Activated CD4-positive, alpha-beta T cell treated with anti-CD3 and anti-CD28 coated beads for 4 hours (primary cell): ENCODE measurements at regions not wholly inside any gene's neighbourhood (a gene's known extent, or its start where the extent isn't known, plus 50 kb on each side); places are given as distances from the start of the nearest gene placed in this dataset.

Experiments
- DNase-seq, 2 donors: peaks; one replicate each; pipeline ENCODE4 v3.0.0-alpha.2; 2020

DNA sequence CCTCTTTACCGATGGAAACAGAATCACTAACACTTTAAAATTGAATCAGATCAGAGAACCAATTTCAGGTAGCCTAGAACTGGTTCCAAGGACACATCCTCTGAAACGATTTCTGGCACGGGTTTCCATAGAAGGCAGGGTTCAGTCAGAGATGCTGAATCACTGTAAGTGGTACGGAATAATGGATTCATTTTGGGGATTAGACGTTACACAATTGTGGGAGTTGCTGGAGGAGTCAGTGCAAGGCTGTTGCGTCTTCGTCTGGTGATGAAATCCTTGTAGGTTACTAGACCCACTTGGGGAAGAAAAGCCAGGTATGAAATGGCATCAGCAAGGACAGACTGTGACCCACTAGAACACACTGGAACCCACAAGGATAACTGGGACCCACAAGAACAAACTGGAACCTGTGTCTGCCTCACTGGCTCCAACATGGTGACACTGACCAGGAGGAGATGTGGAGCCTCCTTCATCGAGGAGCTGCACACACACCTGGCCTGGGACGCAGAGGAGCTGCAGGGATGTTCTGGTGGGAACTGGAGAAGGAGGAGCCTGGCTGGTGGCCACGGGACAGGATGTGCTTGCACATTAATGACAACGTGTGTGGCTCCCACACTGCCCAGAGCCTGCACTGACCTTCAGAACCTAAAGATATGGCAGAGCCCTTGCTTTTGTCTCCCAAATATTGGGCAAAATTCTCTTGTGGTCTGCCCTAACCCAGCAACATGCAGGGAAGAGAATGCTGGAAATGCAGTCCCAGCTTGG is 105.1 kb downstream of the TRAPPC11 start:
- no peak for DNase-seq

DNA sequence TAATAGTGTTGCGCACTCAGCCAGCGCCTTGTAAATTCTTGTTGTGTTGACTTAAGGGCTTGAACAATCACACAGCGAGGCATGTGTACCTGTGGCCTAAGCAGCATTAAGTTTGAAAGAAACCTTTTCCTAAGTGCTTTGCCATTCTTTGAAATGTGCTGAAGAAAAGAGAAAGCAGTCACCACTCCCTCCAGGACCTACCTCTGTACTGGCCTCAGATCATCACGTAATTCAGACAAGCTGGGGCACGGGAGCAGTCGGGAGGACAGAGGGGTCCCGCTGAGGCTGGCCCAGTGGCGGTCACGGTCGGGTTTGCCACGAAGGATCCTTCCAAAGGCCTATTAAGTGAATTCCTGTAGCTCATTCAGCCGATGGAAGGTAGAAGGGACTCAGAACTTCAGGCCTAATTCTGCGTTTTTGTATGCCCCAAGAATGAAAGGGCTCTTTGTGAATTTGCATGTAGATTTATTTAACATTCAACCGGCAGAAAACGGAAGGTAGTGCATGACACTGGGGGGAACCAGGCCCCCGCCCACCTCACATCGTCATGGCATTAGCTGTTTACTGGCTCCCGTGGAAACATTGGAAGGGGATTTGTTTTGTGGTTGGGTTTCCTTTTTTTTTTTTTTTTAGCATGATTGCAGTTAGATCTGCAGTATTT is 106.3 kb downstream of the TRAPPC11 start:
- no peak for DNase-seq

DNA sequence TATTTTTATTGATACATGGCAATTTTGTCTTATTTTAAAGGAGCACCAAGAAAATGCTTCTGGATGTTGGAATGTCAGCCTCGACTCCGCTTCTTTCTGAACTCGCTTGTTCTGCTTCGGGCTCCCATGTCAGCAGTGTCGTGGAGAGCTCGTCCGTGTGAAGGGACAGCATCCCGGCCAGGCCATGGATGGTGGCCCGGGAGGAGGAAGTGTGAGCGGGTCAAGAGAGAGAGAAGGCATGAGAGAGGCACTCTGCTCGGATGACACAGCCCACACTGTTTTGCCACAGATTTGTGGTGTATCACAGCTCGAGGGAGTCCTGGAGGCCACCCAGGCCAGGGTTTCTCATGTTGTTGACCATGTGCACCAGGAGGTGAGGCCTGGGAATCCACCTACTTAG is 107.0 kb downstream of the TRAPPC11 start:
- no peak for DNase-seq

DNA sequence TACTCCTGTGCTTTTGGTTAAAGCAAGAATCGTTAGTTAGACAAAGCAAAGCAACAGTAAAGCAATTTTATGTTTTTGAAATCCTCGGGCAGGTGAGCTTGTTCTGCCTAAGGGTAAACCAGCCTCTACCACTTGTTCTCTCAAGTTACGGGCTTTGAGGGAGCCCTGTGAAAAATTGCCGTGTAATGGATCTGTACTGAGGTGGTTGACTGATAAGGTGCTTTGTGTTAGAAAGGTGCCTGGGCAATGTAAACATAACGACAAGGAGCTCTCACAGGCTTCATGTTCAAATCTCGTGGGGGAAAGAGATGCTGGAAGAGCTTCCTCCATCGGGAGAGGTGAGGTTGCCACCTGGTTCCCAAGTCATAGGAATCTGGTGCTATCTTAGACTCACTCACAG is 111.8 kb downstream of the TRAPPC11 start:
- DNase-seq = no peak

DNA sequence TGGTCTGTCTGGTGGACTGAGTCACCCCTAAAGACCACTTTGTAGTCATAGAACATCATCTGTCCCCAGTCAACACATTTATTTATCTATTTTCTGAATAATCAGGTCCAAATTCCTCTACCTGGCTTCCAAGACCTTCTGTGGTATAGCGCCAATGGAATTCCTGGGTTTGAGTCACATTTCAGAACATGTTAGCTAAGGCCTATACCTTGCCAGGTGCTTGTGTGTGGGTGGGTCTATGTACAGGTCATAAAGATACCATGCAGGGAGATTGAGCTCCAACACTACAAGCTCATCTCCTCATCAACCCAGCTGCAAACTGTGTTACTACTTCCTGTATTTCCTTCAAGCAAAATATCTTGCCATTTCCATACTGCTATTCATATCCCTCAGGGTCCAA is 113.3 kb downstream of the TRAPPC11 start:
- DNase-seq = no peak

DNA sequence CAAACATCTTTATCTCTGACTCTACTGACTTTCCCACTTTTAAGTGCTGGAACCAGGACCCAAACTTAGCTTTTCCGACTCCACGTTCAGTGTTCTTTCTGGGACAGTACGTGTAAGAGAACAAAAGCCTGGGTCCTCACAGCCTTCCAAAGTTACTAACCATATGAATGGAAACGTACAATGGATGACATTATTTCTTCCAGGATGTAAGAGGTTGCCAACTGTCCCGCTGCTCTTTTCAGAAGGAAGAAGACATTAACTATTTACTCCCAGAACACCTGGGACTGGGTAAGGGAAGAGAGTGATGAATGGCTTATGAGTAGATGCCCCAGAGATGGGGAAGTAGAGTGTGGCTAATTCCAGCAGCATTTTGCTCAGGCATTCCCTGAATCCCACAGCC is 114.7 kb downstream of the TRAPPC11 start:
- no peak for DNase-seq

DNA sequence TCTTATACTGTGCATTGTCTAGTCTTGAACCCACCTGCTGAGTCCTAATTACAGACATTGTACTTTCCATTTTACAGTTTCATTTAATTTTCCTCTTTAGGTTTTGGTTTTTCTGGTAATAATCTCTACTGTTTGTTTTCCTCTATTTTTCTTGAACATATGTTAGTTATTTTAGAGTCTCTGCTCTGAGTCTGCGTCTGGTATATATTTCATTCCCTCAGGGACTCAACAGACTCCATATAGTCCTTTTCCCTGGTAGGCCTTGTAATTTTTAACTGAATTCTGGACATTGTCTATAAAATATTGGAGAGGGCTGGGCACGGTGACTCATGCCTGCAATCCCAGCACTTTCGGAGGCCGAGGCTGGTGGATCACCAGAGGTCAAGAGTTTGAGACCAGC is 121.8 kb upstream of the STOX2 start:
- no peak for DNase-seq

DNA sequence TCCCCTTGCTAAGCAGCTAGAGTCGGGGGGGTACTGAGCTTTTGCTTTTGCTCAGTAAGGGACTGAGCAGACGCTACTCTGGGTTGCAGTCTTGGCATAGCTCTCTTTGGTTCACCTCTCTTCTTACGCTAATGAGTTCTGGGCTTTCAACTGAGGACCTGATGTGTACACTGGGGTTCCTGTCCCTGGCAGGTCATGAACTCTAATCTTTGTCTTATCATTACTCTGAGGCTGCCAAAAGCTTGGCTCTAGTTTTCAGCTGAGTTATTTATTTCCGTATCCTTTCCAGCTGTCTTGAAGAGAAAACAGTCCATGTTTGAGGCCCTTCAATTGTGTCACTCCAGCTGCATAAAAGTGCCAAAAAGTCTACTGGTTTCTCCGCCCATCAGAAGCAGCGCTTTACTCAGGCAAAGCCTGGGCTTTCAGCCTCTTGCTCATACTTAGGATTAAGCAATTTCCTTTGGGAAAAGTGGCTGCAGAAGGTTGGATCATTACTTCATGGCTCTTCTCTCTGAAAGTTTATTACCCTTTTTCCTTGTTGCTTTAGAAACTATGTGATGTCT is 121.0 kb upstream of the STOX2 start:
- DNase-seq = no peak

DNA sequence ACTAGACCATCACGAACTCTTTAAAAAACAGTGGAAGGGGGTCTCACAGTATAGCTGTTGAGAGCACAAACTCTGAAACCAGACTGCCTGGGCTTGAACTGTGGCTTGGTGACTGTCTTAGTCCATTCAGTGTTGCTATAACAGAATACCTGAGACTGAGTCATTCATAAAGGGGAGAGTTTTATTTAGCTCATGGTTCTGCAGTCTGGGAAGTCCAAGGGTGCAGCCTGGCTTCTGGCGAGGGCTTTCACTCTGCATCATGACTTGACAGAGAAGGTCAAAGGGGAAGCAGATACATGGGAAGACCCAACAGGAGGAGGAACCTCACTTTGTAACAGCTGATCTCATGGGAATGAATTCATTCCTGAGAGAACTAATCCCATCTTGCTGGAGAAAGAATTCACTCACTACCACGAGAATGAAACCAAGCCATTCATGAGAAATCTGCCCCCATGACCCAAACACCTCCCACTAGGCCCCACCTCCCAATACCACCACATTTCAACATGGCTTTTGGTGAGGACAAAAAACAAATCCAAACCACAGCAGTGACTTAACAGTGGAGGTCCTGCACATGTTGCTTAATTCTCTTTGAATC is 116.7 kb upstream of the STOX2 start:
- no peak for DNase-seq

DNA sequence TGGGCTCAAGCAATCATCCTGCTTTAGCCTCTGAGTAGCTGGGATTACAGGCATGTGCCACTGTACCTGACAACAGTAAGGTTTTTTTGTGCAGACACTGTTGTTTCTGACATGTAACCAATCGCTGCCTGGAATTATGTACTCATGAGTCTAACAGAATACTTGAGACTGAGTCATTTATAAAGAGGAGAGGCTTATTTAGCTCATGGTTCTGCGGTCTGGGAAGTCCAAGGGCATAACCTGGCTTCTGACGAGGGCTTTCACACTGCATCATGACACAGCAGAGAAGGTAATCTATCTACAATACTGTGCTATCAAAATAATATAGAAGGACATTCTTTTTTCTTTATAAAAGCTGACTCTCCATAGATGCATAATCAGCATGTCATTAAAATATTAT is 115.5 kb upstream of the STOX2 start:
- DNase-seq = no peak

DNA sequence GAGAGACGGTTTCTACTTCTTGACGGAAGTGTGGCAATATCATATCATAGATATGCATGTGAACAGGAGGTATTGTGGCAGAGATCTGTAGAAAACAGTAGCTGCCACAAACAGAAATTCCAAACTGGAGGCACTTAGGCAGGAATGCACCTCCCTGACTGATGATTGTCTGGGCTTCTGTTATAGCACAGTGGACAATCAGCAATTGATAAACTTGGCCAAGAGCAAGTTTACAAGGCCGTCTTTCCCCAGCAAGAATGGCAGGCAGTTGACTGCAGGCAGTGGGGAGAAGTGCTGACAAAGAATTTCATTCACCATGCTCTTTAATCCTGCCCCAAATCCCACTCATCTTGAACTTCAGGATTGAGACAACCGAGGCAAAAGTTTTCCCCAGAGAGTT is 114.4 kb upstream of the STOX2 start:
- no peak for DNase-seq

DNA sequence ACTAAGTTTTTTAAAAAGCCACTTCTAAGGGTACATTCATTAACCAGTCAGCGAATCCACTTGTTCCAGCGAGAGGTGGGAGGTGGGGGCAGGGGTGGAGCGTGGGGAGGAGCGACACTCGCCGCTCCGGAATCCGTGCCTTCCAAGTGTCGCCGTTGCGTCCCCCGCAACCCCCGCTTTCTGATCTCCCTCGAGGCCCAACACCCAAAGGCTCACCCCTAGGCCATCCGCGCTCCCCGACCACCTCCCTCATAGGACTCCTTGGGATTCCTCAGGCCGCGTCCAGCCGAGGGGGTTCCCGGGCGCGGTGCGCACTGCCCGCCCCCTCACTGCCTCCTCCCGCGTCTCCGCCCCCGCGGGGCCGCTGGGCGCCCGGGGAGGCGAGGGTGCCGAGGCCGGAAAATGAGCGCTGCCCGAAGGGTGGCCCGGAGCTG is 108.1 kb upstream of the STOX2 start:
- DNase-seq = no peak

DNA sequence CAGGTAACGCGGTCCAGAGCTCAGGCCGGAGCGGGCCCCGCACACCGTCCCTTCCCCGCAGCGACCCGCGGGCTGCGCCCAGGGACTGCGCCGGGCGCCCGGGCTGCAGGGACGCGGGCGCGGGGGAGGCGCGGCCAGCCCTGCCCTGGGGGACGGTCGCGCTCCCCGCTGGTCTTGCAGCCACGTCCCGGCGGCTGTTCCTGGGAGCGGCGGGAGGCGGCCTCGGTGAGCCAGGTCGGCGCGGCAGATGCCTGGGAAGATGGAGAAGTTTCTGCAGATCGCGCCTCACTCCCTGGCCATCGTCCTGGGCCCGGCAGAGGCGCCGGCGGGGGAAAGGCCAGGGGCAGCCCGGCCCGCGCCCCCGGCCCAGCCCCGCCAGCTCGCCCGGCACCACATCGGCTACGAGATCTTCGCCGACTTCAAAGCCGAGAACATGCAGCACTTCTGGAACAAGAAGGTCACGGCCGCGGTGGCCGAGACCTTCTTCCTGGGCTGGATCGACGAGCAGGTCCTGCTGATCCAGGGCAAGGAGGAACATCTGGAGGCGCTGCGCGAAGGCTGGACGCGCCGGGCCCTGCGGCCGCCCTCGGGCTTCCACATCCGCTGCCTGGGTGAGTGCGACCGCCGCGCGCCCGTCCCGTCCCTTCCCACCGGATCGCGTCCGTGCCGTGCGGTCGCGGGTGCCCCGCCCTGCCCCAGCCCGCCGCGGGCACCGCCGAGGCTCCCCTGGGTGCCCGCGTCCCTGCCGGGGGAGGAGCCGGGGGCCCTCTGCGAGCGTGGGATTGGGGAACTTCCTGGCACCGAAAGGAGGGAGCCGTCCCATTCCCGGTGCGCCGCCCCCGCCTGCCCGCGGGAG is 107.4 kb upstream of the STOX2 start:
- DNase-seq = no peak

DNA sequence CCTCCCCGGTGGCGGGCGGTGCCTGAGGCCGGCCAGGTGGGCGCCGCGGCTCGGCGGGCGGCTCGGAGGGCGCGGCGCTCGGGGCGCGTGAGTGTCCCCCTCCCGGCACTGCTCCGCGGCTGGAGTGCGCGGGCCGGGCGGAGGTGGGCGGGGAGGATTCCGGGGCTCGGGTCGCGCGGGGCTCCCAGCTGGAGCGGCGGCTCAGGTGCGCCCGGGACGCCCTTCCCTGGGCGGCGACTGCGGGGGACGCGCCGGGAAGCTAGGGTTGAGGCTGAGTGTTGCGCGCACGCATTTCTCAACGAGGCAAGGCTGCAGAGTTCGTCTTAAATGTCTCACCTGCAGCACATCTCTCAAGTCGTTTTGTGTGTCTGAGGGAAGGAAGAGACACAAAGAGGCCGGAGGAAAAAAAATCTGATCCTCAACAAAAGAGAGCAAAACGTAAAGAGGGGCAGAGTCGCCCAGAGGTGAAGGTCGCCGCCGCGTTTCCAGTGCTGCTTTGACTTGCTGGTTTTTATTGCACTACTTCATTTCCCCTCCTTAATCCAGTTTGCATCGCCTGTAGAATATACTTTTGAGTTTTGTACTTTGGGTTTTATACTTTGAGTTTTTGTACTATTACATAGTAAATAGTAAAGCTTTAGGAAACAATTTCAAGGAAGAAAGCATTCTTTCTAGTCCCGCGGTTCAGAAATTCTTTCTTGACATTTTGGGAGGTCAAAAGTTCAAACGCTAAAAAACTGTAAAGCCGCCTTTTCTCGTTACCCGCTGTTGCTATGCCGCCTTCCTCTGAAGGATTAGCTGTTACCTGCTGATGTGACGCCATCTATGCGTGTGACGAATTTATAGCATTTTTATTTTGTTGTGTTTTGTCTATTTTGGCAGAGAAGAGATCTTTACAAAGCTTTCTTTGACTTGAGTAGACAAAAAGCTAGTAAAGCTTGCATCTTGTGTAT is 106.5 kb upstream of the STOX2 start:
- no peak for DNase-seq

DNA sequence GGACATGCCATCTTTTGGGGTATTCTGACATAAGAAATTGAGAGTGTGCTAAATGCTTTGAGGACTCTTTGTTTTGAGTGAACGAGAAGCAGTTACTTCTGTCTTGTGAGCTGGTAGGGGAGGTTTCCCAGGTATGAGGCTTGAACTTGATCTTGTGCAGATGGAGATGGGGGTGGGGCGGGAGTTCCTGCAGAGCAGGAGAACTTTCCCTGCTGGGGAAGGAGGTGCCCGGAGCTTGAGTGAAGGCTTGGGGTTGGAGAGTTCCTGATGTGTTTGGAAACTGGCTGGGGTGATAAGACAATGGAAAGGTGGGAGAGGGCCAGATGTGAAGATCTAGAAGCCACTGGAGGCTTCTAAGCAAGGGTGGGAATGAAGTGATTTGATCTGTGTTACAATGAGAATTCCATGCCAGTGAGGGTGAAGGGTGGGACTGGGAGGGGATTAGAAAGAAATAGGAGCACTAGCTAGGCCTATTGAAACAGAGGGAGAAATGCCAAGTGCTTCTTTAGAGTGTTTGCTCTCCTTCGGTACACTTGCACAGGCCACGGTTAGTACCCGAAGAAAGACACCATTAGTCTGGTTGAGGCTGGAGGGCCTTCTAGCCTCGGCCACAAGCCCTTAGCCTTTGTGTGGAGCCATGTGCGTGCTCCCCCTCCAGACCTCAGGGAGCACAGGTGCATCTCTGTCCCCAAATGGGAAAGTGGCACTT is 103.5 kb upstream of the STOX2 start:
- DNase-seq = no peak

DNA sequence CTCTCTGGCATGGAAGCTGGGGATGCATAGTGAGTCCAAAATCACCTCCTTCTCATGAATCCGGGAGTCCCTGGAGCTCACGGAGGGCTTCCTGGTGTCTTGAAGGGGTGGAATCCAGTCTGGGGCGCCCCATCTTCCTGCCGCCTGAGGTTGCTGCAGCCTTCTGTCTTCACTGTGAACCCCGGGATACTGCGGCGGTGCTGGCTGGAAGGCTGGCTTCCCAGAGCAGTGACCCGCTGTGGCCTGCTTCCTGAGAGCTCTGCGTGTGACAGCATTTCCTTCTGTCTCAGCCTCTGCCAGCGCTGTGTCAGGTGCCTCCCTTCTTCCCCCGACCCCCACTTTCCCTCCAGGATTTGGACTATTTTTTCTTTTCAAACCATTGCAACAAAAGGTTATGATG is 98.8 kb upstream of the STOX2 start:
- DNase-seq = no peak

DNA sequence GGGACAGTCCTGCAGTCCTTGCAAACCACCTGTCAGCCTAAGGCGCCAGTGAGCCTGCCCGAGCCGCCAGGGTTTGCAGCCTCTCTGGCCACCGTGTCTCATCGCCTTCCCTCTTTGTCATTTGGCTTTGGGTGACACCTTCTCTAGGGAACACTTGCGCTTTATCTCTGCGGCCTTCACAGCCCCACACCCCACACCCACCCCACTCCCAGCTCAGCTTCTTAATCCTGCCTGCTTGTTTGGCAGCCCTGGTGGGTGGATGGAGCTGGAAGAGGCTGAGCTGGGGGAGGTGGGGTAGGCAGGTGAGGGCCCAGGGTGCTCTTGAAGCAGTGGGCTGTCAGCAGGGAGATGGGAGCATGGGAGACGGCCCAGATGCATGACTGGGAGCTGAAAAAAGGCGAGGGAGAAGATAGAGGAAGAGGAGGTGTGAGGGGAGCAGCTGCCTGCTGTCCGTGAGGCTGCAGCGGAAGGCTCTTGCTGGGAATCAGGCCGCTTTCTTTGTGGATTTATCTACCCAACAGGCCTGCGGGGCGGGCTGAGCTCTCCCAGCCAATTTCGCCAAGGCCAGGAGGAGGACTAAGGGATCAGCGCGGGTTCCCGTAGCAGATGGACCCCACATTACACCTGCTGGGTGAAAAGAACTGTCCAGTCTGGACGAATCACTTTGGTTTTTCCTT is 97.5 kb upstream of the STOX2 start:
- DNase-seq = no peak

DNA sequence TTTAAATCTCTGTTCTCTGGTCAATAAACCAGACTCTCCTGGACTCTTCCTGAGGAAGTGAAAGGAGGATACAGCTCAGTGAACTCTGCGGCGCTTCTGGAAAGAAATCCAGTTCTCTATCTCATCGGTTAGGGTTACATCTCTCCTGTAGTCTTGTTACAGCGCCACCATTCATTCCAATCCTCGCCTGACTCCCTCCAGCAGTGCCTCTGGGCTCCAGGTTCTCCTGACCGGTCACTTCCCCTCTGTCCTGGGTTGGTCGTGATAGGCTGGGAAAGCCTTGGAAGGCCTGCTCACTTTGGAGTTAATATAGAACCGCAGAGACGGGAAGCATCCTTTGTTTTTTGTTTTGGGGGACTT is 97.0 kb upstream of the STOX2 start:
- DNase-seq = no peak

DNA sequence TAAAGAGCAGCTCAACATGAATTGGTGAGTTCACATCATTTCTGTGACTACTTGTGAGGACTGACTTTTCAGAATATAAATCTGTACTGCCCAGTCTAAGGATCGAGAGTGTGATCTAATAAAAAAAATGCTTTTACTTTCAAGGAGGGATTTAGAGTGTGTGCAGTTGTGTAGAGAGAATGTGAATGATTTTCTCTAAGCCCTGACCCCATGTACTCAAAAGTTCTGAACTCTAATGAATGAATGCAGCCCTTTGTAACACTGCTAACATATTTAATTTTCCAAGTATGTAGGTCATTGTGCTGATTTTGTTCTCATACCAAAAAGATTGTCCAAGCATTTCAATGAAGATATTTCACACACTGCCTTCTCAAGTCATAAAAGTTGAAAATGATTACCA is 92.5 kb upstream of the STOX2 start:
- DNase-seq = no peak

DNA sequence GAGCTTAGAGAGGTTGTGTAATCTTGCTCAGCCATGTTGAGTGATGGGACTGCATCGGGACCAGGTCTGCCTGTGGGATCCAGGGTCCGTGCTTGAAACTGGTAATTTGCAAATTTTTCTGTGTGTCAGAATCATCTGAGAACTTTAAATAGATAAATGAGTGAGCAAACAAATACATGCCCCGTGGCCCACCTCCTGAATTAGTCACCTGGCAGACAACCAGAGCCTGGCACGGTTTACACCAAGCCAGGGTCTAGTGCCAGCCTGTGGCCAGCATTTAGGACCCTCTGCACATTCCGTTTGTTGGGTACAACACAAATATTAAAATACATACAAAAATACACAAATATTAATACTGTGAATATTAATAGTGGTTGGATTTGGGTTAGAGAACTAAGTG is 90.6 kb upstream of the STOX2 start:
- DNase-seq = no peak

DNA sequence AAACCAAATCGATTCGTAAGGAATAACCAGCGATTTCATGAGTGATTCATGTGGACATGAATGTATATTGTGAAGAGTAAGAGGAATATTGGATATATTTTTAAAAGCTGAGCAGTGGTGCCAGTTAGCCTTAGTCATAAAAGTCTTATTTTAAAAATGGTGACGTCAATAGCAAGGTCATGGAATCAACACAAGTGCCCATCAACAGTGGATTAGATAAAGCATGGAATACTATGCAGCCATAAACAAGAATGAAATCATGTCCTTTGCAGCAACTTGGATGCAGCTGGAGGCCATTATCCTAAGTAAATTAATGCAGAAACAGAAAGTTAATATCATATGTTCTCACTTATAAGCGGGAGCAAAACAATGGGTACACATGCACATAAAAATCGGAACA is 89.0 kb upstream of the STOX2 start:
- DNase-seq = no peak
